Neuron (in vitro differentiated cells): ENCODE measurements at regions not wholly inside any gene's neighbourhood (a gene's known extent, or its start where the extent isn't known, plus 50 kb on each side); places are given as distances from the start of the nearest gene placed in this dataset.

ENCODE experiments used
- H2AFZ ChIP-seq: one replicate; pipeline ENCODE4 v1.6.1; 2013; ENCODE audit warnings: low read depth, mild to moderate bottlenecking, inconsistent platforms, low read length, moderate library complexity
- H3K27me3 ChIP-seq: one replicate; pipeline ENCODE4 v1.6.1; 2013; ENCODE audit warnings: low read length; ENCODE audit not compliant: insufficient read depth
- H3K36me3 ChIP-seq: one replicate; pipeline ENCODE4 v1.6.1; 2013; ENCODE audit warnings: low read length; ENCODE audit not compliant: insufficient read depth
- H3K4me1 ChIP-seq: one replicate; pipeline ENCODE4 v1.6.1; 2013; ENCODE audit warnings: low read length; ENCODE audit not compliant: insufficient read depth
- H3K4me3 ChIP-seq: 2 replicates; pipeline ENCODE4 v1.5.1; 2013; ENCODE audit warnings: mild to moderate bottlenecking, low read length, moderate library complexity
- H3K9me3 ChIP-seq: one replicate; pipeline ENCODE4 v1.6.1; 2013; ENCODE audit warnings: low read length

- no peak overlapping the region for H2AFZ ChIP-seq
- H3K27me3 ChIP-seq, result peaks cover 3% of the 10 kb centered on the region
Observed at GRCh38 chr2:240212425-240213225, 72.2 kb upstream of the OTOS start.

DNA sequence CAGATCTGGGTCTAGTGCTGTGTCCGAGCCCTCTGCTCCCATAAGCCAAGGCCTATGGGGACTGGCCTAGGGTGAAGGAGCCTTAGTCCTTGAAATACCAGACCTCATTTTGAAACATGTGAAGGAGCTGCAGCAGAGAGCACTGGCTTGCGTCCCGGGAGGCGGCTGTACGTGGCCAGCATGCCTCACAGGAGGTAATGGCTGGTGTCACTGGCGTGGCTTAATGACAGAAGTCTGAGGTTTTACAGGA, 72.7 kb upstream of the OTOS start:
- Histone ChIP-seq H3K4me3 (no peak overlapping the region), H3K9me3 (peaks cover 1% of the 10 kb centered on the region), H2AFZ (no peak overlapping the region), H3K36me3 (no peaks in the 10 kb centered on the region), H3K27me3 (peaks cover 3% of the 10 kb centered on the region), H3K4me1 (peaks cover 15% of the 10 kb centered on the region)

More at GRCh38 chr2:240212425-240213225, 72.2 kb upstream of the OTOS start:
- Histone ChIP-seq H3K4me3 (no peak overlapping the region), H3K9me3 (peaks cover under 1% of the 10 kb centered on the region), H3K36me3 (no peaks in the 10 kb centered on the region), H3K4me1 (peaks cover 15% of the 10 kb centered on the region)

DNA sequence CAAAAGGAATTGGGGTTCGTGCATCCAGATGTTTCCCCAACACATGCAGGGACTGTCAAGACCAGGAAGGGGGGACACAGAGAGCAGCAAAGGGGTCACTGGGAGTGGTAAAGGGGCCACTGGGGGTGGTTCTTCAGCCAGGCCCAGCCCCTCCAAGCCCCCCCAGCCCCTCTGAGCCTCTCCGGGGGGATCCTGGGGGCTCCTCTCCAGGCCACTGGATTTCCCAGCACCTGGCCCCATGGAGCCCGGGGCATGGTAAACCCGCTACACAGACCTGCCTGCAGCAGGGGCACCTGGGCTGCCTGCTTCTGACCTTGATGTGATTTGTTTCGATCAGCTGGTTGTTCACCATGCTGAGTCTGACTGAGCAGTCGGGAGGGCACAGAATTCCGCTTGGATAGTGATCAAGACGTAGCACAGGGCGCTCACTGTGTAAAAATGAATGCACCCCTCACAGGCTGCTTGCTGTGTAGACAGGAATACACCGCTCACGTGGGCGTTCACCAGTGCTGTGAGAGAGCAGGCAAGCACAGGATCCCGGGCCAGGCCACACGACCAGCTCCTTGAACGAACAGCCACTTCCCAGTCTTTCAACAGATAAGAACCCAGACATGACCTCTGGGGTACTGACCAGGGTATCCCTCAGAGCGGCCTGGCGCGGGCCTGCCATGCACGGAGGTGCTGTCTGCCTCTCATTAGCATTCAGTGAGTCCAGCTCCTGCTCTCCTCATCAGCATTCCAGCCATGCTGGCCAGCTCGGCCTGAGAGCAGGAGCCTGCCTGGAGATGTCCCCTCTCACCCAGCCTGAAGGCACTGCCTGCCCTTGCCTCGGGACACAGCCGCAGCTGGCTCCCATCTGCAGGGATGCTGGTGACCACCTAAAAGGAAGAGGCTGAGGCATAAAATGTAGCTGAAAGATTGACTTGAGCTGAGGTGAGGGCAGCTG, 73.3 kb upstream of the OTOS start:
- H3K27me3 ChIP-seq, result peaks cover 3% of the 10 kb centered on the region
- H3K4me3 ChIP-seq, result no peak overlapping the region
- H3K9me3 ChIP-seq, result peaks cover 1% of the 10 kb centered on the region
- H2AFZ ChIP-seq, result no peak overlapping the region
- H3K4me1 ChIP-seq, result peaks cover 15% of the 10 kb centered on the region
- H3K36me3 ChIP-seq, result no peaks in the 10 kb centered on the region

GRCh38 chr2:240214790-240215675, 74.6 kb upstream of the OTOS start:
- Histone ChIP-seq H3K4me3 (no peak overlapping the region), H3K4me1 (peaks cover 15% of the 10 kb centered on the region), H3K36me3 (no peaks in the 10 kb centered on the region), H3K9me3 (peaks cover 1% of the 10 kb centered on the region), H3K27me3 (no peaks in the 10 kb centered on the region), H2AFZ (no peak overlapping the region)

GRCh38 chr2:240215676-240216051, 75.2 kb upstream of the OTOS start:
- Histone ChIP-seq H3K4me1 (peaks cover 15% of the 10 kb centered on the region), H3K27me3 (no peaks in the 10 kb centered on the region), H3K9me3 (peaks cover 1% of the 10 kb centered on the region), H3K4me3 (no peak overlapping the region), H2AFZ (no peak overlapping the region), H3K36me3 (no peaks in the 10 kb centered on the region)

- peaks cover 15% of the 10 kb centered on the region for H3K4me1 ChIP-seq
- H2AFZ ChIP-seq, result no peak overlapping the region
- no peaks in the 10 kb centered on the region for H3K27me3 ChIP-seq
- no peaks in the 10 kb centered on the region for H3K36me3 ChIP-seq
- H3K9me3 ChIP-seq, result peaks cover 1% of the 10 kb centered on the region
- no peak overlapping the region for H3K4me3 ChIP-seq
Observed at GRCh38 chr2:240216167-240216566, 75.7 kb upstream of the OTOS start.

GRCh38 chr2:240217431-240218301, 77.2 kb upstream of the OTOS start:
- Histone ChIP-seq H3K9me3 (peaks cover 1% of the 10 kb centered on the region), H3K4me1 (peaks cover 15% of the 10 kb centered on the region), H3K4me3 (no peak overlapping the region), H3K27me3 (no peaks in the 10 kb centered on the region), H3K36me3 (no peaks in the 10 kb centered on the region), H2AFZ (no peak overlapping the region)

DNA sequence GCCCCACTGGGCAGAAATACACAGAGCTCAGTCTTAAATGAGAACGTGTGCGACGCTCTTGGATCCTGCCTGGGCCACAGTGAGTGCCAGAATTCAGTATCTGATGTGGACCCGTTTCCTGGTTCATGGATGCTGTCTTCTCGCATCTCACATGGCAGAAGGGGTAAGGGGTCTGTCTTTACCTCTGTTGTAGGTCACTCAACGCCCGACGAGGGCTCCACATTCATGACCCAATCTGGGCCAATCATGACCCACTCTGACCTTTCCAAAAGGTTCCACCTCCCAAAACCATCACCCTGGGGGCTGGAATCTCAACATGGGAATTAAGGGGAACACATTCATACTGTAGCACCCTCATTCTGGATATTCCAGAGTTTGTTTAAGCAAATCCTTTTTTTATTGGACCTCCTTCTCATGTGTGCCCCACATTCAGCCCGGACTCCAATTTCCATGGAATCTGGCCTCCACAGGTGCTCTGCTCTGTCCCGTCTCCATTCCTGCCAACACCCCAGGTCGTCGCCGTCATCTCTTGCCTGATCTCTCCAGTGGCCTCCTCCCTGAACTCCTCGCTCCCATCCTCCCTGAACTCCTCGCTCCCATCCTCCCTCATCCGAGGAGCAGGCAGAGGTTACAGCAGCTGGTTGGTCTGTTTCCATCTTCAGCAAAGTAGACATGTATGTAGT, 78.9 kb upstream of the OTOS start:
- Histone ChIP-seq H3K9me3 (peaks cover 1% of the 10 kb centered on the region), H3K4me3 (no peak overlapping the region), H3K4me1 (peaks cover 9% of the 10 kb centered on the region), H3K27me3 (no peaks in the 10 kb centered on the region), H2AFZ (no peak overlapping the region), H3K36me3 (no peaks in the 10 kb centered on the region)

- H3K9me3 ChIP-seq, result peaks cover 1% of the 10 kb centered on the region
- no peaks in the 10 kb centered on the region for H3K36me3 ChIP-seq
- no peak overlapping the region for H3K4me3 ChIP-seq
- H3K27me3 ChIP-seq, result no peaks in the 10 kb centered on the region
- no peak overlapping the region for H2AFZ ChIP-seq
- no peaks in the 10 kb centered on the region for H3K4me1 ChIP-seq
Observed at GRCh38 chr2:240220371-240220770, 79.9 kb upstream of the OTOS start.

DNA sequence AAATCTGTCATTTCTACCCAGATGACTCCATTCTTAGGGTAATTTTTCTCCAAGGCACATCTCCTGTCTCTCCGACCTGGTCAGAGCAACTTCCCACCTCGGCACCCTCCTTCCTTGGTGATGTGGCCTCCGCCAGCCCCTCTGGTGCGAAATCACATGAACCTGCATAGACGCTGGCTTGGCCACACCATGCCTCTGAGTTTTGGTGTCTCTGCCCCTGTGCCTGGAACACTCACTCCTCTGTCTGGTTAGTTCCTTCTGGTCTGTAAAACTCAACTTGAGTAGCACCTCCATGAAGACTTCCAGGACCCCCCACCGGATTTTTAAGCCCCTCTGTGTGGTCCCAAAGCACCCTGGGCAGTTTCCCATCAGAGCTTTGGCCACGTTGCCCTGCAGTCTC, 83.2 kb upstream of the OTOS start:
- H3K9me3 ChIP-seq, result no peaks in the 10 kb centered on the region
- no peaks in the 10 kb centered on the region for H3K4me1 ChIP-seq
- H3K27me3 ChIP-seq, result no peaks in the 10 kb centered on the region
- no peak overlapping the region for H2AFZ ChIP-seq
- no peaks in the 10 kb centered on the region for H3K36me3 ChIP-seq
- H3K4me3 ChIP-seq, result no peak overlapping the region

GRCh38 chr2:240224676-240225075, 84.2 kb upstream of the OTOS start:
- Histone ChIP-seq H3K36me3 (no peaks in the 10 kb centered on the region), H3K9me3 (peaks cover 2% of the 10 kb centered on the region), H3K4me1 (no peaks in the 10 kb centered on the region), H3K4me3 (no peak overlapping the region), H2AFZ (no peak overlapping the region), H3K27me3 (no peaks in the 10 kb centered on the region)

DNA sequence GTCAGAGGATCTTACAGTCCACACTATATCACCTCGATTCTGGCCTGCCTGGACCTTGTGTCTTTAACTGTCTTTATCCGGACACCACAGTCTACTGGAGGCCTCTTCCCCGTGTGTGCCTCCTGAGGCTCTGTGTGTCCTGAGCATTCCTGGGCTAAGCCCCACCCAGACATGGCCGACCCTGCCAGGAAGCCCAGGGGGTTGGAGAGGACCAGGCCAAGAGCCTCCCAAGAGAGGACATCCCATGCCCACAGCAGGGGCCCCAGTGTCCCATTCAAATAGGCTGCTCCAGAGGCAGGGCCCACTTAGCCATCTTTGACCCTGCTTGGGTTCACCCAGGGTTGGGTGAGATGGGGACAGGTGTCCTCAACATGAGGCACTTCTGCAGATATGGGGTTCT, 84.7 kb upstream of the OTOS start:
- H3K4me1 ChIP-seq, result no peaks in the 10 kb centered on the region

More for the DNA sequence above, 84.7 kb upstream of the OTOS start:
- Histone ChIP-seq H3K36me3 (no peaks in the 10 kb centered on the region), H3K27me3 (no peaks in the 10 kb centered on the region), H3K4me3 (no peak overlapping the region), H2AFZ (no peak overlapping the region), H3K9me3 (peaks cover 2% of the 10 kb centered on the region)
